Stimulated activated CD4-positive, alpha-beta T cell treated with anti-CD3 and anti-CD28 coated beads, Interleukin-12 subunit alpha, Interleukin-12 subunit beta, amount 100 ng/mL, for 48 hours (primary cell): ENCODE measurements at regions not wholly inside any gene's neighbourhood (a gene's known extent, or its start where the extent isn't known, plus 50 kb on each side); places are given as distances from the start of the nearest gene placed in this dataset.

Experiments
- DNase-seq, 3 donors: peaks; one replicate each; pipeline ENCODE4 v3.0.0-alpha.2; 2020; ENCODE audit warnings: low read depth in 2 of 3, low spot score in 1 of 3

- no peak for DNase-seq
Measured at GRCh38 chr1:108082738-108083562, 117.2 kb downstream of the SLC25A24 start.

- no peak for DNase-seq
Measured at GRCh38 chr1:108082001-108082400, 117.0 kb upstream of the VAV3 start.

GRCh38 chr1:108080448-108080847 lies 115.5 kb upstream of the VAV3 start:
- DNase-seq = peak in 2 of 3 donors; percentile 10 to 26

DNA sequence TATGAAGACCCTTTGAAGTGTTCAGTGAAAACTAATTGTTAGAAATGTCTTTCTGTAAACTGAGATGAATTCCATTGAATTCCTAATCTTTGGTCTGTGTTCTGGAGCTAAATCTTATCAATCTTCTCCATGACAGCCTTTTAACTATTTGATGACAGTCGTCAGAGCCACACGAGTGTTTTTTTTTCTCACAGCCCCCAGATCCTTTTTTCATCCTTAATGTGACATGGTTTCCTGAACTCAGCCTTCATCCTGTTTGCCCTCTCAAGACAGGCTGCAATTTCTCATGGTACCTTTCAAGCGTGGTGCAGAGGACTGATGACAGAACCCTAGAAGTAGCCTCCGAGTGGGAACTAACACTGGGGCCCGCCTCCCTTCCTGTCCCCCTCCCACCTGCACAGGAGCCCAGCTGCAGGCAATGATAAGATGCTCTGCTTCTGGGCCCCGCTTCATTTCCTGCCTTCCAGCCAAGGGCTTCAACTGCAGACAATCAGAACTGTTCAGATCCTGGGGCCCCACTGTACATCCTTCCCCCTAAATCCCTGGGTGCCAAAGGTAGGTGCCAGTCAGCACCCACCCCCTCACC lies 114.6 kb upstream of the VAV3 start:
- peak in 1 of 3 donors; percentile 15 for DNase-seq

- DNase-seq = no peak
Measured at GRCh38 chr1:108077991-108078390, 113.0 kb upstream of the VAV3 start.

DNA sequence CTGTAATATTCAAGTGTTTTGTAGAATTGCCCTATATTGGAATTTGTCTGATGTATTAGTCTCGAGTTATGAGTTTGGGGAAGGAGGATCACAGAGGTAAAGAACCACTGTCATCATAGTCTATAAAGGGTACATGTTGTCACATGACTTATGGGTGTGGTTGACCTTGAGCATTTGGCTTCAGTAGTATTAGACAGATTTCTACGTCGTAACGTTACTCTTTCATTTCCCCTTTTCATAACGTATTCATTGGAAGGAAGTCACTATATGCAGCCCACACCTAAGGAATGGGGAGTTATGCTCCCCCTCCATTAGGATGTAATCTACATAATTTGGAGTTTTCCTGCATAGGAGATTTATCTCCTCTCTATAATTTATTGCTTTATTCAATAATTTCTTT lies 110.1 kb upstream of the VAV3 start:
- DNase-seq = no peak

- no peak for DNase-seq
Measured at GRCh38 chr1:108072776-108073175, 107.8 kb upstream of the VAV3 start.

- DNase-seq = no peak
Measured at GRCh38 chr1:108072212-108072611, 107.2 kb upstream of the VAV3 start.

GRCh38 chr1:108071601-108072000 lies 106.6 kb upstream of the VAV3 start:
- DNase-seq = no peak

- no peak for DNase-seq
Measured at GRCh38 chr1:108070662-108071061, 105.7 kb upstream of the VAV3 start.

DNA sequence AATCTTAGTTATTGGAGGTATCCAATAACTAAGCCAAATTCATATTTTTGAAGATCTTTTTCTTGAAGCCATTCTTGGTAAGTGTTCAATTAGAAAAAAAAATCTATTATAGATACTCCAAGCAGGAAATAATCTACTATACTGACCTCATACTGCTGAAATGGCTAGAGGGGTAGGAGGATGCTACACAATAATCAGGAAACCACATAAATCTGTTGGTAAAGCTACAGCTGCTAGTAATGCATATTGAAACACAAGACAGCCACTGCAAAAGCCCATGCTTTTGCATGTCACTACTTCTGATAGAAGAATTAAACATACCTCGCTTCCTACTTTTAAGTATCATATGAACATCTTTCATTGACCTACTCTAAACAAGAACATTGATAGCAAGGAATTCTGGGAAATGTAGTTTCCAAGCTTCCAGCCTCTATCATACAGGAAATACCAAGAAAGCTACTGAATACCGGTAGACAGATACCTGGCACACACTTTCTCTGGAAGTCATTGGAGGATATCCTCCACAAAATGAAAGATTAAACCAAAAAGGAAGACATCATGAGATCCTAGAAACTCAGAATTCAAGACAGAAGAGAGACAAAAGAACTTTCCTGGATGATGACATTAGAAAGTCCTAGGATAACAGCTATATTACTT lies 103.0 kb upstream of the VAV3 start:
- DNase-seq = no peak

DNA sequence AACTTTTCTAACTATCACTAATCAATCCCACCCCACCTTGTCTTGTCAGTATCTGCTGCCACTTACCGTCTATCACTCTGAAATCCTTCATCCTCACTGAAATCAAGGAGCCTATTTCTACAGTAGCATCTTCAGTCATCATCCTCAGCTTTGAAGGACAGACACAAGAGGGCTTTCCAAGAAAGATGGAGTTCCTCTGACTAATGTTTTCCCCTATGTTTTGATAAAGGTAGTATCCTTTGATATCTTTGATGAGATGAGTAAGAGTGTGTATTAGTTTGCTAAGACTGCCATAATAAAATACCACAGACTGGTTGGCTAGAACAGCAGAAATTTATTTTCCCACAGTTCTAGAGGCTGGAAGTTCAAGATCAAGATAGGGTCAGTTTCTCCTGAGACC lies 101.8 kb upstream of the VAV3 start:
- no peak for DNase-seq

DNA sequence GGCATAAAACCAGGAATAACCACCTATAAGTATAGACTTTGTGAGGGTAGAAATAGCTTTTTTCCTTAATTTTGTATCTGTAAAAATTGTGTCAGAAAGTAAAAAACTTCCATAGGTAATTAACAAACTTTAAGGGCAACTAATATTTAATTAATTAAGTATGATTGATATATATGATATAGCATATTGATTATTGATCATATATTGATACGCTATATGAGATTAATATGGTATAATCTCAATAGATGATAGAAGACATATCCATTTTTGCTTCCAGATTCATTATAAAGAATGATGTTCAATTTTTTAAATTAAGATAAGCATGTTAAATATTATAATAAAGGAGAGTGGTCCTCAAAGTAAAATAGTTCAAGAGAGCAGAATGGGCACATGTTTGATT lies 99.3 kb upstream of the VAV3 start:
- no peak for DNase-seq

DNA sequence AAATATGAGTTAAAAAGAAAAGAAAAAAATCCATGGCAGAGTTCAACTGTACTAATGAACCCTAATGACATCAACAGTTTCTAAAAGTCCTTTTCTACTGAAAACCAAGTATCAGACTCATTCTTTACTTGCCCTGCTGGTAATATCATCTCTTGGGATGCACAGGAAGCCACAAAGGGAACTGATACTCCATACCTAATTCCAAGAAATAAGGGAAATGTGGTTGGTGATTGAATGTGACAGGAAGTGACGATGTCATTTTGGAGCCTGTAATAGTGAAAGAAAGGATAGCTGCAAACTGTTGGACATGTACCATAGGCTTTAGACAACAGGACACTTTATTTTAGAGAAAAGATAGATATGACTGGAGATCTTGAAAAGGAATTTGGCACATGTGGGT lies 98.7 kb upstream of the VAV3 start:
- DNase-seq = no peak

DNA sequence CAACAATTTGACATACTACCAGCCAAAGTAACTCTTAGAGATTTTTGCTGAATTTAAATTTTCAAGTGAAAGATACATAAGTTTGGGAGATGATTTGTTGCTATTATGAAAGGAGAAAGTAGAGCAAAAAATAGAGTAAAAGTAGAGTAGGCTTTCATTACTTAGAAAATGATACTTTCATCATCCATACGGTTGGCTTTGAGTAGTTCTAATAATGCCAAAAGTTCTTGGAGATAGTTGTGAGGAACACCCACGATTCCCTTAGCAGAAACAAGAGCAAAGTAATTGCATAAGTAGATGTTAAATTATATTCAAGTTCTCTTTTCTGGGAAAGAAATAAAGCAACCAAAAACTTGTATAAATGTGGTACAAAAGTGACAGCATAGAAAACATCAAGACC lies 95.0 kb upstream of the VAV3 start:
- no peak for DNase-seq

DNA sequence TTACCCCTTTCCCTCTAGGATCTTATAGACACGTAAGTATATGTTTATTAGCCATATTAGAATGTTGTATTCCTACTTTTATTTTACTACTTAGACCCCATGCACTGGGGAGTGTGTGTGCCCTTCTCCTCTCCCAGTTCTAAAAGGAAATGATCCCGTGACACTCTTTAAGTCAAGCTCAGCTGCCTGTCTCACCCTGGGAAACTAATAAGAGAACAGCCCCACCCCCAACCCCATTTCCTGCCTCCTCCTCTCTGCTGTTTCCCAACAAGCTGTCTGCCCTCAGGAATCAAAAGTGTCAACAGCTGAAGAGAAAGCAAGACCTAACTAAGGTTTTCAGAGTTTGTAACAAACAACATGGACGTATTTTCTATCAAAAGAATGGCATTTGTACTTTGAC lies 92.6 kb upstream of the VAV3 start:
- no peak for DNase-seq

DNA sequence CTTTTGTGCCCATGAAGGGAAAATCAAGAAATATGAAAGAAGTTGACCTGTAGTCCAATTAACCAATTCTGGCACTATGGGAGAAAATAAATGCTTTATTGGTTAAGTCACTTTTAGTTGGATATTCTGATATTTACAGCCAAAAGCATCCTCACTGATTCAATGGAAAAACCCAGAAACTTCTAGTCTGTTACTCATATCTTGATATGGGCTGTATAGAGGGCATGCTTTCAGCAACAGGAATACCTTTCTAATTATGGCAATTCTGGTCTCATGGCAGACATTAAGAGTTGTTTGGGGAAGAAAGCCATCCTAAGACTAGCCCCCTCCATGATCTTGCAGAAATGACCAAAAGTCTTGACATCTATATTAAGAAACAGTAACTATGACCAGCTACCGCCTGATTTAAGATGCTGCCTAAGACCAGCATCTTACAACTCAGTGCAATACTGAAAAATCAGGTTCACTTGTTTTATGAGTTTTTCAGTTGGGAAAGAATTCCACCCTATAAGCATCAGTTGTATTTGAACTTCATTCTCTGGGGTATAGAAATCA lies 91.5 kb upstream of the VAV3 start:
- DNase-seq = no peak

DNA sequence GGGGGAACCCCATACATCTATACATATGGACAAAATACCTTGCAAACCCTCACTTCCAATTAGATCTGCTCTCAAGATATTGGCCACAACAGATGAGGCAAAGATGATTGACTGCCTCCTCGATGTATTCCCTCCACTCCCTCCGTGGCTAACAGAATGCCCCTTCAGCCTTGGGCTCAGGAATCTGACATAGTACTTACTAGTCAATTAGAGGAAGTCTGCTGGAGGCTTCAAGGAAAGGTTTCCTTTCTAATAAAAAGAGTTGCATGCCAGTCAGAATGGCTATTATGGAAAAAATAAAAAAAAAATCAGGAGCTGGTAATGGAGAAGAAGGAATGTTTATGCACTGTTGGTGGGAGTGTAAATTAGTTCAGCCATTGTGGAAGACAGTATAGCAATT lies 90.4 kb upstream of the VAV3 start:
- DNase-seq = no peak

DNA sequence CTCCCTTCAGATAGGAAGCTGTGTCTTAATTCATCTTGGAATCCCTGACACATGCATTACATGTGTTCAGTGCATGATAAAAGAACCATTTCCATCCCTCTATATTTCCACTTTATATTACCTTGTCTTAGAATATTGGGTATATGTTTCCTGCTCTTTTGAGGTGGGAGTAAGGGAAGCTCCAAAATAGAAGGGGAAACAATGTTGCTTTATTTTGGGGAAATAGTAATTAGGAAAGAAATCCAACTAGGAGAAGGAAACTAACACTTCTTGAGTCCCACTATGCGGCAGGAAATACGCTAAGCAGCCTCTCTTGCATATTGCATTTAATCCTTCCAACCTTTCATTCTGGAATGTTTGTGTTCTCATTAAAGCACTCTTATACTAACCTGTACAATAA lies 89.4 kb upstream of the VAV3 start:
- no peak for DNase-seq

- no peak for DNase-seq
Measured at GRCh38 chr1:108053270-108054013, 88.5 kb upstream of the VAV3 start.

DNA sequence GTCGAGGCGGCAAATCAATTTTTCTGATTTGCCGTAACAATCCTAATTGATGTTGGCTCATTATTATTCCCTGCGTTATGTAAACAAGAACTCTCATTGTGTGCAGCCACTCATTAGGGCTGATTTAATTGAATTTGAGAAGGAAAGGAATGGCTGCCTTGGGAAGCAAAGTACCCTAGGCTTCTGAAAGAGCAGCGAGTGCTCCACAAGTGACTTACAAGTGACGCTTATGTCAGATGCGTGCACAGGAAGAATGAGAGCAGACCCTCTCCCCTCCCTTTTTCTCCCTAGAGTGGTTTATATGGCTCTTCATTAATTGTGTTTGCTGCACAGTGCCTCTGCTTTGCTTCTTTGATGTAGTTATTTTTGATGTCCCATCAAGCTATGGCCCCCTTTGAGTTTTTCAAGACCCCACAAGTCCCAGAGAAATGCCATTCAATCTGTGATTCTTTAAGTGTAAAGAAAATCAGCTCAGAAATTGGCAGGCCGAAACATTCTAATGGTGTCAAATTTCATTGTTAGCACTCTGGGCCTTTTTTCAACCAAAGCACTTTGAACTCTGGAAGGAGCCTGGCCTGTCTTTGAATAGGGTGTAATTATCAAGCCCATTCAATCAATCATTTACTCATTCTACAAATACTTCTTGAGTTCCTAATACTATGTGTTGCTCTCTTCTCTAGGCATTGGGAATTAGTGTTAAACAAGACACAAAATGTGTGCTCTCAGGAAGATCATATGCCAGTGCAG lies 86.8 kb upstream of the VAV3 start:
- DNase-seq = no peak
